Stromal cell of bone marrow (primary cell): ENCODE measurements at regions not wholly inside any gene's neighbourhood (a gene's known extent, or its start where the extent isn't known, plus 50 kb on each side); places are given as distances from the start of the nearest gene placed in this dataset.

Experiments
- DNase-seq: peaks from one replicate; pipeline ENCODE4 v3.0.0-alpha.2; 2012; ENCODE audit warnings: low read depth

GRCh38 chr6:6781873-6782227, 193.3 kb downstream of the LY86 start:
- no peak for DNase-seq

DNA sequence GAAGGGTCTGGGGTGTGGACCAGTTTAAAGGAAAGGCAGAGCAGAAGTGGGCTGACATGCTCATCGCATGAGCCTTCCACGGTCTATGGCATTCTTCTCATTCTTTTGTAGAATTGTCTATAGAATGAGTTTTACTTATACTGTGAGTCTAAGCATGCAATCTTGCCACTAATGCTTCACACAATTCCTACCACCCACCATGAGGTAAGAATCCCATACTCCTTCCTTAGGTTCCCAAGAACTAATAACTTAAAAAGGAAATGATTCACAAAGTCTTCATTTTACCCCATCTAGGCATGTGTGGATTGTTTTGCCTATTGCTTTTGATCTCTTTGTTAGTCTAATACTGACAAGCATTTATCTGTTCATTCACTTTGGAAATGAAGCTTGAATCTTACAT, 195.2 kb downstream of the LY86 start:
- no peak for DNase-seq

DNA sequence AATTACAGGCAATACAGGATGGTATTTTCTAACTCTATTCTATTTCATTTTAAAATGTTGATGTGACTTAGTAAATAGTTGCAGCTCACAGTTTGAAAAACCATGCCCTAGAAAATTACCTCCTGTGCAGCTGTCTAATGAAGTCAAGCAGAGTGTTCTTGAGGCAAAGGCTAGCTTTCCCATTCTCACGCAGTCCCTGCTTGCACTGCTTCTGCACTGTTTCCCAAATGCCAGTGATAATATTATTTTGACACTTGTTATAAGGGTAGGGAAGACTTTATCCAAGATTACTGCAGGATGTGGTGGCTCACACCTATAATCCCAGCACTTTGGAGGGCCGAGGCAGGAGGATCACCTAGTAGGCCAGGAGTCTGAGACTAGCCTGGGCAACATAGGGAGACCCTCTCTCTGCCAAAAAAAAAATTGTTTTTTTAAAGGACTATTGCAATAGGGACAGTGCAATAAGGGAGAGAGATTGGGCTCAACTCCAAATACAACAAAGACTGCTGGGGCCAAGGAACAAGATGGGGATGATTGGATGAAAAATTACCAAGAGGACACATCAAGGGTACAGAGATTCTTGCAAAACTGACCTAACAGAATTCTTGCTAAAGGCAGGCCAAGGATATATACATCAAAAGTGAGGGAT, 196.1 kb downstream of the LY86 start:
- no peak for DNase-seq

GRCh38 chr6:6785163-6785521, 196.6 kb downstream of the LY86 start:
- DNase-seq = no peak

DNA sequence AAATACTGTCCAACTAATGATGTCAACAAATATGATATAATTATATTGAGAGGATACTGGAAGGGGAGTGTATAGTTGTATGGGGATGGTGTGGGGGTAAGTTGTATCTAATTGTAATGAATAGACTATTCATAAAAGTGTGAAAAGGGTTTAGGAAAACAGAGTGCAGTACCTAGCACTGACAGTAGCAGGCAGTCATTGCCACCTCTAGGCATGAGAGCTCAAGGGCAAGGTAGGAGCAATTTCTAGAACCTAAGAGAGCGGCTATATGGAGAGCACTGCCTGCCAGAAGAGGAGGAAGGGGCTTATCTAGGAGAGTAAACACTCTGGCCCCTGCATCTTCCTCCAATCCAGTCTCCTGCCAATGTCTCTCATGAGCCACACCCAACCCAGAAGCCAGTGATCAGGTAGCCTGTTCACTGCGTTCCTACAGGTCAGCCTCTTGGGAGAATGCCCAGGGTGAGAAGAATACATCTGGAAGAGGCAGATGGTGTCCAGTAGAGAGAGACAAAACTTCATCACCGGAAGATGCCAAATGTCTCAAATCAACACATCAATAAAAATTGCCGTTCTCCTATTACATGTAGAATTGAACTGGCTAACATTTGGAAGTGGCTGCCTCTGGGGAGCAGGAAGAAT, 200.0 kb downstream of the LY86 start:
- DNase-seq = no peak

DNA sequence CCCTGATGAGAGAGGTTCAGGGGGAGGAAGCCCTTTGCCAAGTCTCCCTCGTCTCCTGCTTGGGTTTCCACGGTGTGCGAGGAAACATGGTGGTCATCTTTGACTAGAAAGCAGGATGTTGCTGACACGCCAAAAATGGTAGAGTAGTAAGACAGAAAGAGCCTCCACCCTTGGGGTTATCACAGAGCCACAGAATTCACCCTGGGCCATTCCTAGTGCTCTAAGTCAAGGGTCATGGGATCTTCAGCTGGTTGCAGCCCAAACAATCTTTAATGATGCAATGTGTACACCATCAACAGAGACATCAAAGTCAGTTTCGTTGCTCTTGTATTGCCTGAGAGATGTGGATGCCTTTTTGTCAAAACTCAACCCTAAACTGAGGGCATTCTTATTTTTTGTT, 201.9 kb downstream of the LY86 start:
- DNase-seq = no peak

DNA sequence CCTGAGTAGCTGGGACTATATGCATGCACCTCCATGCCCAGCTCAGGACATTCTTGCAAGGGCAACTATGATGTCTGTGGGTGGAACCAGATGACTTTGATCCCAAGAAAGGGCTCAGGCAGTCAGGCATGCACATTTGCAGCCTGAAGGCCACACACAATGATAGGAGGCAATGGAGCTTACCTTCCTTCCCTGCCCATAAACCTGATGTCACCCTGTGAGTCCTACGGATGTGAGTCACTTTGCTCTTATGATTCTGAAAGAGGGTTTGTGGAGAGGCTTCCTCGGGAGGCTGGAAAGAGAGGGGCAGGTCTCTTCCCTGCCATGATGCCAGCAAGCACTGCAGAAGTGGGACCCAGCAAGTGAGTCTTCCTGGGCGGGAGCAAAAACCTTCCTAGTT, 202.4 kb downstream of the LY86 start:
- DNase-seq = no peak

DNA sequence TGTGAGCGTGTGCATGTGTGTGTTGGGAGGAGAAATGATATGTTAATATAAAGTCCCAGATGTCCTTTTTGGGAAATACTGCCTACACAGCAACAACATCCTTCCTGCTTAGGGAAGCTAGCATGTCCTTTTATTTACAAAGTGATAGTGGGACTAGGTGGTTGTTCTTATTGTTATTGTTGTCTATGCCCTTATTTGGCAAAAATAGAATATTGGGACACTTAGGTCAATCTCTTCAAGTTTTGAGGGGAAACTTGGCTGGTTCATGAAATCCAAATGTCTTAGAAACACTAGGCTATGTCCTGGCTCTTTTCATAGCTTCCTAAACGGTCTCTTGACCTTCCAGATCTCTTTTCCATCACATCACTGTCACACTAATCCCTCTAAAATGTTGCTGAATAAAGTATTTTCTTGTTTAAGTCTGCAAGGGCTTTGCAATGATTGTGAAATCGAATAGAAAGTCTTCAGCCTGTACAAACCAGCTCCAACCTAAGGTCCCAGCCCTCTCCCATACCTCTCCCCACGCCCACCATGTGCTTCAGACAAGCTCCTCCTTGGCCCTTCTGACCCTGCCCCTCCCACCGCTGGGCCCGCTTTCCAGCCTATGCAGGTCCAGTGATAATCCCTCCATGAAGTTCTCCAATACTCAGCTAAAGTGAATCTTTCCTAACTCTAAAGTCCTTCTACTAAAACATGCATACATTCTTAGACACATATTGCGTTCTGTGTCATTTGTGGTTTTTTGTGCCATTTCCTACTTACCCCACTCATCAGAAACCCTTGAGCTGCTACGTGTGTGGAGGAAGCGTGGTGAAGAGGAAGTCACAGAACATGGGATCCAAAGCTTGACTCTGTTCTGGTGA, 205.1 kb downstream of the LY86 start:
- no peak for DNase-seq

- DNase-seq = no peak
Measured at GRCh38 chr6:6795393-6795792, 206.9 kb downstream of the LY86 start.

GRCh38 chr6:6796818-6797217, 208.3 kb downstream of the LY86 start:
- DNase-seq = no peak

GRCh38 chr6:6798448-6798860, 209.9 kb downstream of the LY86 start:
- no peak for DNase-seq

GRCh38 chr6:6801005-6801335, 212.4 kb downstream of the LY86 start:
- DNase-seq = no peak

DNA sequence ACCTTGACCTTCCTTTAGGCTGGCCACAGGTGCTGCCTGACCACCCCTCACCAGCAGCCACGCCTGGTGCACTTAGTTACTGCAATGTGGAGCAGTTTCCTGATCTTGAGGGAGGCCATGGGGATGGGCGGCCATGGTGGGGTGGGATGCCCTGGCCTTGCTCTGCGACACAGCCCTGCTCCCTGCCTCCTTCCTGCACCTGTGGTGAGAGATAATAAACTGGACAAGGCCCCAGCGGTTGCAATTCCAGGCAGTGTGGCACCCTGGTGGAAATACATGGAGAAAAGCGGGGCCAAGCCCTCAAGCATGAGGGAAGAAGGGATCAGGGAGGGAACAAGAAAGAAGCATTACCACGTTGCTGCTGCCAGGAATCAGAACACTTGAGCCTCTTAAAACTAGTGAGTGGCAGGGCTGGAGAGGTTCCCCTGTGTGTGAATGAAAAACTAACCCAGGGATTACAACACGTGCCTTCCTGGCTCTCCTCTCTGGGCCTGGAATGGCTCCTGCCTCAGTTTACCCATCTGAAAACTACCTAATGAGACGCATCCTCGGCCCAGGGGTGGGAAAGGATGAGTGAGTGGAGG, 213.2 kb downstream of the LY86 start:
- DNase-seq = no peak

GRCh38 chr6:6803180-6803977, 214.9 kb downstream of the LY86 start:
- no peak for DNase-seq

- no peak for DNase-seq
Measured at GRCh38 chr6:6804843-6805615, 216.5 kb downstream of the LY86 start.

- DNase-seq = no peak
Measured at GRCh38 chr6:6806844-6807518, 218.5 kb downstream of the LY86 start.

- DNase-seq = no peak
Measured at GRCh38 chr6:6808343-6808742, 219.8 kb downstream of the LY86 start.

DNA sequence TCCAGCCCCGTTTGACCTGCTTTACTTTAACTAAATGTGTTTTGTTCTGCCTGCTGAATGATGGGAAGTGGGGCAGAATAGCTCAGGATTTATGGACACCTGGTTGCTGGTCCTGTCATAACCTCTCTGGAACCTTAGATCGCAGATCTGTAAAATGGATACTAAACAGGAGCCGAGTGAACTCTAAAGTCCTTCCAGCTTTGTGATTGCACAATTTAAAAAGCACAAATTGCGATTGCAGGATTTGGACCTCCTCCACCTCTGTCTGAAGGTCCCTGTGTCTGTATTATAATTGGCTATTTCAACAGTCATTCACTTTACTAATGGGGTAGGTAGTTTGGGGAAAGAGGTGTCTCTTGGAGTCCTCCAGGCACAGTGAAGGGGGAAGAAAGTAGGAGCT, 220.4 kb downstream of the LY86 start:
- no peak for DNase-seq

- DNase-seq = no peak
Measured at GRCh38 chr6:6810727-6811126, 222.2 kb downstream of the LY86 start.

- peak; percentile 43 for DNase-seq
Measured at GRCh38 chr6:6811128-6812009, 222.8 kb downstream of the LY86 start.
